Activated CD8-positive, alpha-beta T cell treated with anti-CD3 and anti-CD28 coated beads for 36 hours (primary cell): ENCODE measurements at regions not wholly inside any gene's neighbourhood (a gene's known extent, or its start where the extent isn't known, plus 50 kb on each side); places are given as distances from the start of the nearest gene placed in this dataset.

Source experiments
- ATAC-seq: fragments of 200-7000 bp; cut with Tn5 transposase; one replicate; pipeline ENCODE4 v1.10.0; 2021; ENCODE audit warnings: mild to moderate bottlenecking, moderate library complexity
- CTCF ChIA-PET: fragments of 350-600 bp; sonication (Branson Sonifier 250); formaldehyde crosslinking; loops from one replicate; lab custom pipeline; 2021; ENCODE audit warnings: antibody characterized with exemption; lab: Charles Lee
- POLR2A ChIA-PET: fragments of 350-600 bp; sonication (Branson Sonifier 250); formaldehyde crosslinking; loops from one replicate; lab custom pipeline; 2021; ENCODE audit warnings: antibody characterized with exemption; lab: Charles Lee
- DNase-seq: peaks from one replicate; pipeline ENCODE4 v3.0.0-alpha.2; 2020
- H3K27ac Mint-ChIP-seq: one replicate; pipeline ENCODE4 v1.8.0; 2021; ENCODE audit warnings: mild to moderate bottlenecking, mixed read lengths
- H3K27me3 Mint-ChIP-seq: one replicate; pipeline ENCODE4 v1.8.0; 2021; ENCODE audit warnings: mixed read lengths
- H3K36me3 Mint-ChIP-seq: one replicate; pipeline ENCODE4 v1.8.0; 2021; ENCODE audit warnings: low read depth, mixed read lengths
- H3K4me1 Mint-ChIP-seq: one replicate; pipeline ENCODE4 v1.8.0; 2021; ENCODE audit warnings: low read depth, mixed read lengths
- H3K4me3 Mint-ChIP-seq: one replicate; pipeline ENCODE4 v1.8.0; 2021; ENCODE audit warnings: mild to moderate bottlenecking, moderate library complexity, mixed read lengths
- H3K9me3 Mint-ChIP-seq: one replicate; pipeline ENCODE4 v1.8.0; 2021; ENCODE audit warnings: mixed read lengths
- intact Hi-C: fragments of 100-400 bp; cut with micrococcal nuclease; formaldehyde crosslinking; loops from one replicate; pipeline ENCODE4 v1.10.0; 2022
- TF ChIP-seq, protein P1 (sequence below): fragments of 200-600 bp; IDR thresholded peaks from one replicate; pipeline ENCODE4 v1.8.0; 2022; ENCODE audit warnings: antibody characterized with exemption, mild to moderate bottlenecking

DNA sequence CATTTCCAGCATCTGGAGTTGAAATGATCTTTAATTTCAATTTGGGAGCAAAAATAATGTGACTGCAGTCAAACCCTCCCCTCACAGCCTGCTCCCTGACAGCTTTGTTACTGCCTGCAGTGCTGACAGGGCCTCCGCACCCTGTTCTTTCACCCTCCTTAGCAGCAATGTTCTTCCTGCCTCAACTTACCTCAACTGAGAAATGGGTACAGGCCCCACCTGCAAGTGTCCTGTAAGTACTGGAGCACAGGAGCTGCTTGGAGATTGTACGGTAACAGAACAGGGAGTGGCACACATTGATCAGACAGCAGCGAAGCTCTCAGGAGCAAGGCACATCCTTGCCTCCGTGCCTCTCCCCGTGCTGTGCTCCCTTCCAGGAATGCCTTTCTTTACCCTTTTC is 131.3 kb downstream of the CHST1 start:
- intact Hi-C loops: no loop called here
- ChIA-PET CTCF (no interaction called here), POLR2A (no interaction called here)
- no peak overlapping the region for H3K27ac Mint-ChIP-seq
- no peaks in the 10 kb centered on the region for H3K4me1 Mint-ChIP-seq
- H3K9me3 Mint-ChIP-seq: no peaks in the 10 kb centered on the region
- no peak for ATAC-seq
- H3K36me3 Mint-ChIP-seq: no peaks in the 10 kb centered on the region
- TF ChIP-seq, protein P1, sequence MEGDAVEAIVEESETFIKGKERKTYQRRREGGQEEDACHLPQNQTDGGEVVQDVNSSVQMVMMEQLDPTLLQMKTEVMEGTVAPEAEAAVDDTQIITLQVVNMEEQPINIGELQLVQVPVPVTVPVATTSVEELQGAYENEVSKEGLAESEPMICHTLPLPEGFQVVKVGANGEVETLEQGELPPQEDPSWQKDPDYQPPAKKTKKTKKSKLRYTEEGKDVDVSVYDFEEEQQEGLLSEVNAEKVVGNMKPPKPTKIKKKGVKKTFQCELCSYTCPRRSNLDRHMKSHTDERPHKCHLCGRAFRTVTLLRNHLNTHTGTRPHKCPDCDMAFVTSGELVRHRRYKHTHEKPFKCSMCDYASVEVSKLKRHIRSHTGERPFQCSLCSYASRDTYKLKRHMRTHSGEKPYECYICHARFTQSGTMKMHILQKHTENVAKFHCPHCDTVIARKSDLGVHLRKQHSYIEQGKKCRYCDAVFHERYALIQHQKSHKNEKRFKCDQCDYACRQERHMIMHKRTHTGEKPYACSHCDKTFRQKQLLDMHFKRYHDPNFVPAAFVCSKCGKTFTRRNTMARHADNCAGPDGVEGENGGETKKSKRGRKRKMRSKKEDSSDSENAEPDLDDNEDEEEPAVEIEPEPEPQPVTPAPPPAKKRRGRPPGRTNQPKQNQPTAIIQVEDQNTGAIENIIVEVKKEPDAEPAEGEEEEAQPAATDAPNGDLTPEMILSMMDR: no peak
- no peak overlapping the region for H3K4me3 Mint-ChIP-seq
- no peak for DNase-seq
- H3K27me3 Mint-ChIP-seq: peaks cover 6% of the 10 kb centered on the region

DNA sequence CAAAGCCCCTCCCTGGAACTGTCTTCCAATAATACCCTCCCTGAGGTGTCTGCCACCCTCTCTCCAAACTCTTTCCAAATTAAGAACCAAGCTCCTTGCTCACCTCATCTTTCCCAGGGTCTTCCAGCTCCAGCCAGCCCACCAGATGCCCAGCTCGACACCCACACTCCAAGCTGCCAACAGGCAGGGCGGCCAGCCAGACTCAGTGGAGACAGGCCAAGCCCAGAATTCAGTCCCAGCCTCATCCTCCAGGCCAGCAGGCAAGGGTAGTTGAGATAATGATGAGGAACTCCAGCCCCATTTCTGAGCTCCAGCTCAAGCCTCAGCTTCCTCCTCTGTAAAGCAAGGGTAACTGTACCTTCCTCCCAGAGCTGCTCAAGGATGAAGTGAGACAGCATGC is 132.9 kb downstream of the CHST1 start:
- Mint-ChIP-seq H3K9me3 (no peaks in the 10 kb centered on the region), H3K27ac (no peak overlapping the region), H3K4me1 (peaks cover 9% of the 10 kb centered on the region), H3K27me3 (peaks cover 7% of the 10 kb centered on the region), H3K4me3 (no peak overlapping the region), H3K36me3 (no peaks in the 10 kb centered on the region)
- DNase-seq: no peak
- intact Hi-C loops: no loop called here
- ChIA-PET POLR2A (no interaction called here), CTCF (no interaction called here)
- ATAC-seq: no peak
- TF ChIP-seq, protein P1: no peak

DNA sequence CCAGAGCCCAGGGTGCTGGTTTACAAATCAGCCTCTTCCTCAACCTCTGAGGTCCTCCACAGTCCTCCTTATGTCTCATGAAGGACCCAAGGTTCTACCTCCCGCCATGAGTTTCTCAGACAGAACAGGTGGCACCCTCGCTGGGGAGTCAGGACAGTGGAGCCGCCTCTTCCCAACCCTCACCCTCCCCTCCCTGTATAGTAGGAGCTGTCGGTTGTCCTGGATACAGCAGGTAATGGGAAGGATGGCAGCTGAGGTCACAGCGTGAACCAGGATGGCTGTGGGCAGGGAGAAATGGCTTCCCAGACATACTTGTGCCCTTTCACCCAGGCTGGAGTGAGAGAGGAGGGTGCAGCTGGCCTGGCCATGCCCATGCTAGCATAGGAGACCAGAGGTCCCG is 134.6 kb downstream of the CHST1 start:
- Mint-ChIP-seq H3K4me3 (no peak overlapping the region), H3K9me3 (no peaks in the 10 kb centered on the region), H3K4me1 (peaks cover 9% of the 10 kb centered on the region), H3K27me3 (peaks cover 7% of the 10 kb centered on the region), H3K27ac (no peak overlapping the region), H3K36me3 (no peaks in the 10 kb centered on the region)
- intact Hi-C loops: no loop called here
- ChIA-PET POLR2A (no interaction called here), CTCF (no interaction called here)
- DNase-seq (no peak), ATAC-seq (no peak)
- TF ChIP-seq, protein P1: no peak

DNA sequence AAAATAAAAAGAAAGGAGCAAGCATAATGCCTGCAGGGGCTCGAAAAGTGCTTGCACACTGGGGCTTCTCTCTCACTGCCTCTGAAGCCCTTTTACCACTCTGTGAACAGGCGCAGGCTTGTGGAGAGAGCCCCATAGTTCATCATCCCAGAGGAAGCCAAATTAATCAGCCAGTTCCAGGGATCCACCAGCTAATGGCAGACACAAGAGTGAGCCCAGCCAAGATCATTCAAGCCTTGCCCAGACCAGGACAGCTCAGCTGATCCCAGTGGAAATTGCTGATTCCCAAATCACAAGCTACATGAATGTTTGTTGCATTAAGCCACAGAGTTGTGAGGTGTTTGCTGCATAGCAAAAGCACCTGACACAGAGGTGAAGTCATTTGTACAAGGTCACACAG is 135.3 kb downstream of the CHST1 start:
- H3K27me3 Mint-ChIP-seq: peaks cover 7% of the 10 kb centered on the region
- ChIA-PET CTCF (no interaction called here), POLR2A (no interaction called here)
- no peaks in the 10 kb centered on the region for H3K36me3 Mint-ChIP-seq
- no peak for DNase-seq
- no peak overlapping the region for H3K4me3 Mint-ChIP-seq
- TF ChIP-seq, protein P1: no peak
- H3K9me3 Mint-ChIP-seq: no peaks in the 10 kb centered on the region
- peaks cover 9% of the 10 kb centered on the region for H3K4me1 Mint-ChIP-seq
- intact Hi-C loops: no loop called here
- no peak for ATAC-seq
- H3K27ac Mint-ChIP-seq: no peak overlapping the region

DNA sequence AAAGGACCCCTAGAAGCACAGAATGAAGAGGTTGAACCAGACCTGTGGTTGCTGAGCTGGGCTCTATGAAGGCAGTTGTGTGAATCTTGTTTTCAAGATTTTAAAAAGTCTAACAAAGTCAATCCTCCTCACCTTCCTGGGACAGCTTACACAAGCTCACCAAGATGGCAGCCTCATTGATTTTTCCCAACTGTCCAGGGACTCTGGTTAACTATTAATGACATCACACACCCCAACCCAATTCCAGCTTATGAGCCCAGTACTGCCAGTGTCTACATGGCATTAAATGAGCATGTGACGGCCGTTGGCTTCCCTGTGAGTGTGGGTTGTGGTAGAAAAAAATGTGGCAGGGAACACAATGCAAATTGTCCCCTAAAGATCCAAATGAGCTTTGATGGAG is 137.0 kb downstream of the CHST1 start:
- Mint-ChIP-seq H3K9me3 (peaks cover 3% of the 10 kb centered on the region), H3K36me3 (no peaks in the 10 kb centered on the region), H3K27me3 (peaks cover 5% of the 10 kb centered on the region), H3K4me1 (peaks cover 9% of the 10 kb centered on the region), H3K27ac (no peak overlapping the region), H3K4me3 (no peak overlapping the region)
- intact Hi-C loops: no loop called here
- DNase-seq: no peak
- ChIA-PET CTCF (interaction anchor here (1.5 kb wide), 1 partner anchor 29 kb away, joined by 3 read pairs; no protein-coding TSS in a partner anchor), POLR2A (no interaction called here)
- ATAC-seq: no peak
- TF ChIP-seq, protein P1: no peak
